ENCODE measurements at regions not wholly inside any gene's neighbourhood (a gene's known extent, or its start where the extent isn't known, plus 50 kb on each side); places are given as distances from the start of the nearest gene placed in this dataset.

DNA sequence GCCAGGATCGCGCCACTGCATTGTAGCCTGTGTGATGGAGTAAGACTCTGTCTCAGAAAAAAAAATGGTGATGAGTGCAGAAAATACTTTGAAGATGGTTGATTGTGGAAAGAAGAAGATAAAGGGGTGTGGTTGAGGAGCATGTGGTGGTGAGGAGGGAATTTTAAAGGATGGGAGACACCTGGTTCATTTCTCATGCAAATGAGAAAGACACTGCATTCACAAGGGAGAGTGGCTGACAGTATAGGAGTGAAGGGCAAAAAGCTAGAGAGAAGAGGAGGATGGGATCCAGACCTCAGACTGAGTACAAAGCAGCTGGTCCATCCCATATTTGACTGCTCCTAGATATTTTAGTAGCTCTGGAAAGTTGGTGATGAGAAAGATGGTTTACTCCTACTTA is 206.0 kb downstream of the SNAPC1 start:
- H3K9me3 ChIP-seq (ENCODE audit: low read depth) = no peaks in the 10 kb centered on the region
- H3K79me2 ChIP-seq = no peaks in the 10 kb centered on the region
- no peak overlapping the region for H2AFZ ChIP-seq
- DNase-seq (ENCODE audit: low spot score) = no peak
- no peak overlapping the region for H3K4me2 ChIP-seq
- H3K36me3 ChIP-seq (replicated peaks; ENCODE audit: insufficient read depth, low read depth) = no peaks in the 10 kb centered on the region
- TF ChIP-seq EZH2phosphoT487 (IDR thresholded peaks at IDR 0.05; ENCODE audit: low read depth, severe bottlenecking, unreplicated experiment) (no peak), EZH2 (IDR thresholded peaks at IDR 0.05; ENCODE audit: borderline replicate concordance) (no peak)
- TF ChIP-seq, protein P1, sequence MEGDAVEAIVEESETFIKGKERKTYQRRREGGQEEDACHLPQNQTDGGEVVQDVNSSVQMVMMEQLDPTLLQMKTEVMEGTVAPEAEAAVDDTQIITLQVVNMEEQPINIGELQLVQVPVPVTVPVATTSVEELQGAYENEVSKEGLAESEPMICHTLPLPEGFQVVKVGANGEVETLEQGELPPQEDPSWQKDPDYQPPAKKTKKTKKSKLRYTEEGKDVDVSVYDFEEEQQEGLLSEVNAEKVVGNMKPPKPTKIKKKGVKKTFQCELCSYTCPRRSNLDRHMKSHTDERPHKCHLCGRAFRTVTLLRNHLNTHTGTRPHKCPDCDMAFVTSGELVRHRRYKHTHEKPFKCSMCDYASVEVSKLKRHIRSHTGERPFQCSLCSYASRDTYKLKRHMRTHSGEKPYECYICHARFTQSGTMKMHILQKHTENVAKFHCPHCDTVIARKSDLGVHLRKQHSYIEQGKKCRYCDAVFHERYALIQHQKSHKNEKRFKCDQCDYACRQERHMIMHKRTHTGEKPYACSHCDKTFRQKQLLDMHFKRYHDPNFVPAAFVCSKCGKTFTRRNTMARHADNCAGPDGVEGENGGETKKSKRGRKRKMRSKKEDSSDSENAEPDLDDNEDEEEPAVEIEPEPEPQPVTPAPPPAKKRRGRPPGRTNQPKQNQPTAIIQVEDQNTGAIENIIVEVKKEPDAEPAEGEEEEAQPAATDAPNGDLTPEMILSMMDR (IDR thresholded peaks at IDR 0.05; ENCODE audit: poor library complexity) = no peak
- no peaks in the 10 kb centered on the region for H3K27me3 ChIP-seq
- H3K4me3 ChIP-seq = no peak overlapping the region
- 97% methylated on average over 2 of the region's 2 CpGs for WGBS (ENCODE audit: low lambda C conversion rate, missing lambda C conversion rate)
- no peaks in the 10 kb centered on the region for H3K9me2 ChIP-seq (replicated peaks; ENCODE audit: insufficient read depth)
- no peaks in the 10 kb centered on the region for H4K20me1 ChIP-seq (ENCODE audit: insufficient read depth, poor library complexity, severe bottlenecking)
- no peak overlapping the region for H3K27ac ChIP-seq
- no peaks in the 10 kb centered on the region for H3K4me1 ChIP-seq (ENCODE audit: insufficient read depth)

DNA sequence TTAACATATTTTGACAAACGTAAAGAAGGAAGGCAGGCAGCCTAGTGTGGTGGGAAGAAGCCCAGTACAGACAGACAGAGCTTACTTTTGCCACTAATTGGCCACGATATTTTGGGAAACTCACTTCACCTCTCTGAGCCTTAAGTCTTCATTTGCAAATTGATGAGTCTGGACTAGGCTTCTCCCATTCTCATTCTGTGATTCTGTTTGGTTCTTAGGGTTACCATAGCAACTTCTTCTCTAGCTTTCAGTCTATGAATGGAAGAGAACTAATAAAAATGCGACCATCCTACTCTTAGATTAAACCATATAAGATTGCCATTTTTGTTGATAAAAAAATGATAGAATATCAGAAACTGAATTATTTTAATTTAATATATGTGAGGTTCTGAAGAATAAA is 210.5 kb downstream of the SNAPC1 start:
- 83% methylated on average over 3 of the region's 3 CpGs for WGBS (ENCODE audit: low lambda C conversion rate, missing lambda C conversion rate)
- H3K79me2 ChIP-seq = no peaks in the 10 kb centered on the region

DNA sequence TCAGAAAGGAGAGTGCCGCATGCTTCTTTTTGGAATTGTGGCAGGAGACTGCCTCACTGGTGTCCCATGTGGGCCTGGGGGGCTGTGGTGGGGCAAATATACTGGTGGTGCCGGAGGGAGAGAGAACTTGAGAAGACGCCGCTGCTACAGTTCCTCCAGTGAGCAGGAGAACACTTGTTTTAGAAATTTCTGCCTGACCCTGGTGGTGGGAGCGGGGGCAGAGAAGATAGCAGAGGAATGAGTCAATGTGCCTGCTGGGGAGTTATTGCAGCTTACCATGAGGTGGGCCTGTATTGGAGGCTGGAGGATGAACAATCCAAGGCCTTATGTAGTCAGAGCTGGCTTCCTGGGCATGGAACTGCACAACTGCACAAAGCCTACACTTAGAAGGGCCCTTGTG is 211.8 kb downstream of the SNAPC1 start:
- H3K27ac ChIP-seq = no peak overlapping the region

More for the DNA sequence above, 210.5 kb downstream of the SNAPC1 start:
- Histone ChIP-seq H3K36me3 (replicated peaks; ENCODE audit: insufficient read depth, low read depth) (no peaks in the 10 kb centered on the region), H3K27me3 (no peaks in the 10 kb centered on the region), H4K20me1 (ENCODE audit: insufficient read depth, poor library complexity, severe bottlenecking) (no peaks in the 10 kb centered on the region), H3K27ac (no peak overlapping the region), H3K9me2 (replicated peaks; ENCODE audit: insufficient read depth) (no peaks in the 10 kb centered on the region), H2AFZ (no peak overlapping the region), H3K4me1 (ENCODE audit: insufficient read depth) (no peaks in the 10 kb centered on the region), H3K4me2 (no peak overlapping the region), H3K4me3 (no peak overlapping the region), H3K9me3 (ENCODE audit: low read depth) (no peaks in the 10 kb centered on the region)
- no peak for DNase-seq (ENCODE audit: low spot score)
- TF ChIP-seq EZH2 (IDR thresholded peaks at IDR 0.05; ENCODE audit: borderline replicate concordance) (no peak), EZH2phosphoT487 (IDR thresholded peaks at IDR 0.05; ENCODE audit: low read depth, severe bottlenecking, unreplicated experiment) (no peak)

DNA sequence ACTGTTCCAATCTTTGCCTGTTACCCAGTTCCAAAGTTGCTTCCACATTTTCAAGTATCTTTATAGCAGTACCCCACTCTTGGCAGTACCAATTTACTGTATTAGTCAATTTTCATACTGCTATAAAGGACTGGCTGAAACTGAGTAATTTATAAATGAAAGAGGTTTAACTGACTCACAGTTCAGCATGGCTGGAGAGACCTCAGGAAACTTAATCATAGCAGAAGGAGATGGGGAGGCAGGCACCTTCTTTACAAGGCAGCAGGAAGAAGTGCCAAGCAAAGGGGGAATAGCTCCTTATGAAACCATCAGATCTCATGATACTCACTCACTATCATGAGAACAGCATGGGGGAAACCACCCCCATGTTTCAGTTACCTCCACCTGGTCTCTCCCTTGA is 215.0 kb downstream of the SNAPC1 start:
- Histone ChIP-seq H2AFZ (no peak overlapping the region), H3K27ac (no peak overlapping the region), H4K20me1 (ENCODE audit: insufficient read depth, poor library complexity, severe bottlenecking) (no peaks in the 10 kb centered on the region), H3K27me3 (no peaks in the 10 kb centered on the region), H3K36me3 (replicated peaks; ENCODE audit: insufficient read depth, low read depth) (no peaks in the 10 kb centered on the region), H3K79me2 (no peaks in the 10 kb centered on the region), H3K9me2 (replicated peaks; ENCODE audit: insufficient read depth) (no peaks in the 10 kb centered on the region), H3K4me3 (no peak overlapping the region), H3K4me1 (ENCODE audit: insufficient read depth) (no peaks in the 10 kb centered on the region), H3K9me3 (ENCODE audit: low read depth) (no peaks in the 10 kb centered on the region), H3K4me2 (no peak overlapping the region)
- no peak for TF ChIP-seq EZH2 (IDR thresholded peaks at IDR 0.05; ENCODE audit: borderline replicate concordance)
- TF ChIP-seq, protein P1 (IDR thresholded peaks at IDR 0.05; ENCODE audit: poor library complexity) = no peak
- TF ChIP-seq EZH2phosphoT487 (IDR thresholded peaks at IDR 0.05; ENCODE audit: low read depth, severe bottlenecking, unreplicated experiment) = no peak
- DNase-seq (ENCODE audit: low spot score) = no peak

More for the DNA sequence above, 211.8 kb downstream of the SNAPC1 start:
- H3K4me3 ChIP-seq = no peak overlapping the region
- no peak for TF ChIP-seq EZH2 (IDR thresholded peaks at IDR 0.05; ENCODE audit: borderline replicate concordance)
- no peak for TF ChIP-seq EZH2phosphoT487 (IDR thresholded peaks at IDR 0.05; ENCODE audit: low read depth, severe bottlenecking, unreplicated experiment)
- TF ChIP-seq, protein P1 (IDR thresholded peaks at IDR 0.05; ENCODE audit: poor library complexity) = no peak
- no peaks in the 10 kb centered on the region for H3K27me3 ChIP-seq
- no peaks in the 10 kb centered on the region for H3K4me1 ChIP-seq (ENCODE audit: insufficient read depth)
- H3K79me2 ChIP-seq = no peaks in the 10 kb centered on the region
- no peaks in the 10 kb centered on the region for H4K20me1 ChIP-seq (ENCODE audit: insufficient read depth, poor library complexity, severe bottlenecking)
- no peak overlapping the region for H2AFZ ChIP-seq
- 95% methylated on average over 5 of the region's 5 CpGs for WGBS (ENCODE audit: low lambda C conversion rate, missing lambda C conversion rate)
- H3K4me2 ChIP-seq = no peak overlapping the region
- no peaks in the 10 kb centered on the region for H3K9me2 ChIP-seq (replicated peaks; ENCODE audit: insufficient read depth)
- DNase-seq (ENCODE audit: low spot score) = no peak
- no peaks in the 10 kb centered on the region for H3K36me3 ChIP-seq (replicated peaks; ENCODE audit: insufficient read depth, low read depth)
- no peaks in the 10 kb centered on the region for H3K9me3 ChIP-seq (ENCODE audit: low read depth)

Data from hepatocyte (in vitro differentiated cells).